ENCODE measurements at regions not wholly inside any gene's neighbourhood (a gene's known extent, or its start where the extent isn't known, plus 50 kb on each side); places are given as distances from the start of the nearest gene placed in this dataset.

DNA sequence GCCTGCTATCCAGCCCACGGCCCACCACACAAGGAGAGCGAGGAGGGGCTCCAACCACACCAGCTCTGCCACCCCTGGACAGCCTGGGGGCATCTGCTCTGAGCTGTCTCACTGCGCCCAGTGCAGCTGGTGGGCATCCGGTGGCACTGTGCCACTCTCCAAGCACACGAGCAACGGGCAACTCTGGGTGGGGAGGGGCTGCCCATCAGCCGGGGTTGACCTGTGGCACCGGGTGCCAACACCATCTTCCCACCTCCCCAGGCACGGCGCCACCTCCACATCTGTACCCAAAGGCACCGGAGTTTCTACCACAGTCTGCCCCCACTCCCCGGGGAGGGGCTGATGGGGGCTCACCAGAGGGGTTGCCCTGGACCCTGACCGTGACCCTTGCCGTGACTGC is 241.8 kb downstream of the RBFOX3 start (continued):
- TF ChIP-seq, protein P1, sequence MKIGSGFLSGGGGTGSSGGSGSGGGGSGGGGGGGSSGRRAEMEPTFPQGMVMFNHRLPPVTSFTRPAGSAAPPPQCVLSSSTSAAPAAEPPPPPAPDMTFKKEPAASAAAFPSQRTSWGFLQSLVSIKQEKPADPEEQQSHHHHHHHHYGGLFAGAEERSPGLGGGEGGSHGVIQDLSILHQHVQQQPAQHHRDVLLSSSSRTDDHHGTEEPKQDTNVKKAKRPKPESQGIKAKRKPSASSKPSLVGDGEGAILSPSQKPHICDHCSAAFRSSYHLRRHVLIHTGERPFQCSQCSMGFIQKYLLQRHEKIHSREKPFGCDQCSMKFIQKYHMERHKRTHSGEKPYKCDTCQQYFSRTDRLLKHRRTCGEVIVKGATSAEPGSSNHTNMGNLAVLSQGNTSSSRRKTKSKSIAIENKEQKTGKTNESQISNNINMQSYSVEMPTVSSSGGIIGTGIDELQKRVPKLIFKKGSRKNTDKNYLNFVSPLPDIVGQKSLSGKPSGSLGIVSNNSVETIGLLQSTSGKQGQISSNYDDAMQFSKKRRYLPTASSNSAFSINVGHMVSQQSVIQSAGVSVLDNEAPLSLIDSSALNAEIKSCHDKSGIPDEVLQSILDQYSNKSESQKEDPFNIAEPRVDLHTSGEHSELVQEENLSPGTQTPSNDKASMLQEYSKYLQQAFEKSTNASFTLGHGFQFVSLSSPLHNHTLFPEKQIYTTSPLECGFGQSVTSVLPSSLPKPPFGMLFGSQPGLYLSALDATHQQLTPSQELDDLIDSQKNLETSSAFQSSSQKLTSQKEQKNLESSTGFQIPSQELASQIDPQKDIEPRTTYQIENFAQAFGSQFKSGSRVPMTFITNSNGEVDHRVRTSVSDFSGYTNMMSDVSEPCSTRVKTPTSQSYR (CRISPR knock-in tag; IDR thresholded peaks at IDR 0.05), result no peak
- TF ChIP-seq, protein P2, sequence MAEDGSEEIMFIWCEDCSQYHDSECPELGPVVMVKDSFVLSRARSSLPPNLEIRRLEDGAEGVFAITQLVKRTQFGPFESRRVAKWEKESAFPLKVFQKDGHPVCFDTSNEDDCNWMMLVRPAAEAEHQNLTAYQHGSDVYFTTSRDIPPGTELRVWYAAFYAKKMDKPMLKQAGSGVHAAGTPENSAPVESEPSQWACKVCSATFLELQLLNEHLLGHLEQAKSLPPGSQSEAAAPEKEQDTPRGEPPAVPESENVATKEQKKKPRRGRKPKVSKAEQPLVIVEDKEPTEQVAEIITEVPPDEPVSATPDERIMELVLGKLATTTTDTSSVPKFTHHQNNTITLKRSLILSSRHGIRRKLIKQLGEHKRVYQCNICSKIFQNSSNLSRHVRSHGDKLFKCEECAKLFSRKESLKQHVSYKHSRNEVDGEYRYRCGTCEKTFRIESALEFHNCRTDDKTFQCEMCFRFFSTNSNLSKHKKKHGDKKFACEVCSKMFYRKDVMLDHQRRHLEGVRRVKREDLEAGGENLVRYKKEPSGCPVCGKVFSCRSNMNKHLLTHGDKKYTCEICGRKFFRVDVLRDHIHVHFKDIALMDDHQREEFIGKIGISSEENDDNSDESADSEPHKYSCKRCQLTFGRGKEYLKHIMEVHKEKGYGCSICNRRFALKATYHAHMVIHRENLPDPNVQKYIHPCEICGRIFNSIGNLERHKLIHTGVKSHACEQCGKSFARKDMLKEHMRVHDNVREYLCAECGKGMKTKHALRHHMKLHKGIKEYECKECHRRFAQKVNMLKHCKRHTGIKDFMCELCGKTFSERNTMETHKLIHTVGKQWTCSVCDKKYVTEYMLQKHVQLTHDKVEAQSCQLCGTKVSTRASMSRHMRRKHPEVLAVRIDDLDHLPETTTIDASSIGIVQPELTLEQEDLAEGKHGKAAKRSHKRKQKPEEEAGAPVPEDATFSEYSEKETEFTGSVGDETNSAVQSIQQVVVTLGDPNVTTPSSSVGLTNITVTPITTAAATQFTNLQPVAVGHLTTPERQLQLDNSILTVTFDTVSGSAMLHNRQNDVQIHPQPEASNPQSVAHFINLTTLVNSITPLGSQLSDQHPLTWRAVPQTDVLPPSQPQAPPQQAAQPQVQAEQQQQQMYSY (CRISPR knock-in tag; IDR thresholded peaks at IDR 0.05), result no peak
- TF ChIP-seq PREB (CRISPR knock-in tag; IDR thresholded peaks at IDR 0.05; ENCODE audit: borderline replicate concordance) (no peak), ESRRA (CRISPR knock-in tag; IDR thresholded peaks at IDR 0.05; ENCODE audit: borderline replicate concordance) (no peak)

GRCh38 chr17:79368521-79368920 is 242.3 kb downstream of the RBFOX3 start:
- no peak for TF ChIP-seq SP1 (CRISPR knock-in tag; conservative IDR thresholded peaks at IDR 0.05)
- Mint-ChIP-seq H3K27ac (no peak overlapping the region), H3K4me3 (no peak overlapping the region), H3K4me1 (peaks cover 10% of the 10 kb centered on the region), H3K36me3 (no peaks in the 10 kb centered on the region), H3K27me3 (ENCODE audit: low read depth) (no peaks in the 10 kb centered on the region), H3K9me3 (no peaks in the 10 kb centered on the region; the same call in 1 of the 2 replicates)
- no peak for DNase-seq (ENCODE audit: low spot score)
- ChIA-PET CTCF (interaction anchor here (0.6 kb wide), 1 partner anchor 337 kb away, joined by 3 read pairs; no protein-coding TSS in a partner anchor), POLR2A (no interaction called here)
- no peak for ATAC-seq

- no peaks in the 10 kb centered on the region for H3K27me3 Mint-ChIP-seq (ENCODE audit: low read depth)
- H3K36me3 Mint-ChIP-seq, result no peaks in the 10 kb centered on the region
- no peaks in the 10 kb centered on the region for H3K4me1 Mint-ChIP-seq
- DNase-seq (ENCODE audit: low spot score), result no peak
- H3K4me3 Mint-ChIP-seq, result no peak overlapping the region
- H3K9me3 Mint-ChIP-seq, result no peaks in the 10 kb centered on the region; the same call in 1 of the 2 replicates
- no peak for ATAC-seq
- ChIA-PET CTCF (interaction anchor here (1.4 kb wide), 2 partner anchors 19 to 22 kb away, joined by 3 to 5 read pairs; no protein-coding TSS in a partner anchor), POLR2A (no interaction called here)
- TF ChIP-seq FOXJ3 (CRISPR knock-in tag; IDR thresholded peaks at IDR 0.05; ENCODE audit: borderline replicate concordance), result no peak
- peak; percentile 80 for TF ChIP-seq ZNF263 (CRISPR knock-in tag; IDR thresholded peaks at IDR 0.05; ENCODE audit: low read depth)
- H3K27ac Mint-ChIP-seq, result no peak overlapping the region
Measured at GRCh38 chr17:79366988-79367571, 243.8 kb downstream of the RBFOX3 start.

GRCh38 chr17:79365836-79366770 is 244.7 kb downstream of the RBFOX3 start:
- H3K9me3 Mint-ChIP-seq, result no peaks in the 10 kb centered on the region; the same call in 1 of the 2 replicates
- H3K27me3 Mint-ChIP-seq (ENCODE audit: low read depth), result no peaks in the 10 kb centered on the region
- H3K4me3 Mint-ChIP-seq, result no peak overlapping the region
- no peak overlapping the region for H3K27ac Mint-ChIP-seq
- no peaks in the 10 kb centered on the region for H3K36me3 Mint-ChIP-seq
- H3K4me1 Mint-ChIP-seq, result no peaks in the 10 kb centered on the region
- CTCF ChIA-PET, result interaction anchor here (0.9 to 1.4 kb wide), 4 partner anchors 18 to 324 kb away, joined by 3 to 5 read pairs (median 3); no protein-coding TSS in a partner anchor
- POLR2A ChIA-PET, result no interaction called here
- ATAC-seq (no peak), DNase-seq (ENCODE audit: low spot score) (no peak)
- TF ChIP-seq SP1 (CRISPR knock-in tag; conservative IDR thresholded peaks at IDR 0.05) (no peak), ZNF232 (CRISPR knock-in tag; IDR thresholded peaks at IDR 0.05) (no peak), CBFB (CRISPR knock-in tag; IDR thresholded peaks at IDR 0.05; ENCODE audit: low read depth) (no peak), ELF4 (CRISPR knock-in tag; IDR thresholded peaks at IDR 0.05; ENCODE audit: low read depth) (no peak), TEAD4 (CRISPR knock-in tag; IDR thresholded peaks at IDR 0.05) (no peak), SMAD3 (CRISPR knock-in tag; IDR thresholded peaks at IDR 0.05; ENCODE audit: borderline replicate concordance) (no peak), ZBTB43 (CRISPR knock-in tag; IDR thresholded peaks at IDR 0.05) (no peak), EMX1 (CRISPR knock-in tag; IDR thresholded peaks at IDR 0.05) (no peak)
- TF ChIP-seq, protein P3, sequence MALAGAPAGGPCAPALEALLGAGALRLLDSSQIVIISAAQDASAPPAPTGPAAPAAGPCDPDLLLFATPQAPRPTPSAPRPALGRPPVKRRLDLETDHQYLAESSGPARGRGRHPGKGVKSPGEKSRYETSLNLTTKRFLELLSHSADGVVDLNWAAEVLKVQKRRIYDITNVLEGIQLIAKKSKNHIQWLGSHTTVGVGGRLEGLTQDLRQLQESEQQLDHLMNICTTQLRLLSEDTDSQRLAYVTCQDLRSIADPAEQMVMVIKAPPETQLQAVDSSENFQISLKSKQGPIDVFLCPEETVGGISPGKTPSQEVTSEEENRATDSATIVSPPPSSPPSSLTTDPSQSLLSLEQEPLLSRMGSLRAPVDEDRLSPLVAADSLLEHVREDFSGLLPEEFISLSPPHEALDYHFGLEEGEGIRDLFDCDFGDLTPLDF (CRISPR knock-in tag; IDR thresholded peaks at IDR 0.05), result no peak

Measured in WTC11 (cell line).